Lower leg skin (tissue), 3 donors: ENCODE measurements at regions not wholly inside any gene's neighbourhood (a gene's known extent, or its start where the extent isn't known, plus 50 kb on each side); places are given as distances from the start of the nearest gene placed in this dataset.

Experiments used
- CTCF ChIP-seq, 3 donors: fragments of 450-650 bp; IDR thresholded peaks; one replicate each; pipeline ENCODE4 v1.5.1; 2016; ENCODE audit warnings: antibody characterized with exemption in 3 of 3, mild to moderate bottlenecking in 3 of 3, moderate library complexity in 2 of 3
- POLR2A ChIP-seq, 2 donors: fragments of 450-650 bp; IDR thresholded peaks; one replicate each; pipeline ENCODE4 v1.6.1; 2016 to 2017; ENCODE audit warnings: antibody characterized with exemption in 2 of 2, mild to moderate bottlenecking in 1 of 2, moderate library complexity in 1 of 2

GRCh38 chr12:4203772-4204376 lies 69.7 kb upstream of the CCND2 start:
- TF ChIP-seq POLR2A (IDR thresholded peaks at IDR 0.05) (no peak), CTCF (IDR thresholded peaks at IDR 0.05) (no peak)
